ENCODE measurements at regions not wholly inside any gene's neighbourhood (a gene's known extent, or its start where the extent isn't known, plus 50 kb on each side); places are given as distances from the start of the nearest gene placed in this dataset.

DNA sequence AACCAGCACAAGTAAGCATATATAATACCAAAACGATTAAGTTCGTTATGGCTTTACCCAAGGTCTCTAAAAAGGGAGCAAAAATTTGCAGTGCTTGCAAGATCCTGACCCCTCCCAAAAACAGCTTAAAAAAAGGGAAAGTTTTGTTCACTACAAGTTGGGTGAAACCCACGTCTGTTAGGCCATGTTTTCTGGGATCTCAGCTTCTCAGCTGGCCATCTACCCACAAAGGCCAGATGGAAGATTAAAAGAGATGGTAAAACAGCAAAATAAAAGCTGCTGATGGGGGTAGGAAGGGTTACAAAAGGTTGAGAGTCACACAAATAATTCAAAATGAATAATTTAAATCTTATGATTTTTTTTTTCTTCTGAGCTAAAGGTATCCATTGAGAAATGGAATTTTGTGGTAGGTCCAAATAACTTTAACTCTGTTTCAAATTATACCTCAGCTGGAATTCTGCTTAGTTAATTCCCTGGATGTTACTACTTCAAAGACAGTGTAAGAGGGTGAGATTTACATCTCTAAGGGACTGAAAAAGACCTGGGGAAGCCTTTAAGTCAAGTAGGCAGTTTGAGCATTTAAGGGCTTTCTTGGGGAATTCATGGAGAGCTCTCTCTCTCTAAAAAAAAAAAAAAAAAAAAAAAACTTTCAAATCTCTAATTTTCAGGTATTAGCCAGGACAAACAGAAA is 185.6 kb upstream of the NAV3 start:
- Histone ChIP-seq H3K27ac (ENCODE audit: control insufficient read depth, insufficient read depth) (no peak overlapping the region), H3K9me3 (replicated peaks; ENCODE audit: control insufficient read depth, insufficient read depth, low read length) (no peaks in the 10 kb centered on the region), H3K79me2 (ENCODE audit: control insufficient read depth, insufficient read depth, low read length) (no peaks in the 10 kb centered on the region), H3K9ac (ENCODE audit: control insufficient read depth, insufficient read depth, low read length) (no peak overlapping the region), H3K36me3 (ENCODE audit: control insufficient read depth in 2 of 2, insufficient read depth in 2 of 2, low read length in 1 of 2) (no peaks in the 10 kb centered on the region), H3K4me2 (ENCODE audit: control insufficient read depth, insufficient read depth) (no peak overlapping the region), H2AFZ (ENCODE audit: control insufficient read depth, low read depth, low read length) (no peak overlapping the region), H4K20me1 (ENCODE audit: control insufficient read depth, insufficient read depth) (no peaks in the 10 kb centered on the region), H3K4me1 (ENCODE audit: control insufficient read depth, insufficient read depth, low read length) (no peaks in the 10 kb centered on the region), H3K4me3 (no peak overlapping the region), H3K27me3 (replicated peaks in 1 of 2; ENCODE audit: control insufficient read depth in 2 of 2, insufficient read depth in 2 of 2, low read length in 1 of 2) (no peaks in the 10 kb centered on the region)
- RAD21 ChIA-PET (ENCODE audit: unreplicated experiment), result no interaction called here
- no TSS peak for BruUV-seq (replicated peaks)
- ATAC-seq (no peak), FAIRE-seq (no peak), DNase-seq (ENCODE audit: low read depth, low spot score) (no peak)
- SMC1A ChIA-PET (ENCODE audit: uncharacterized antibody, unreplicated experiment), result interaction anchor here (0.8 kb wide), 1 partner anchor 33 kb away, joined by 3 read pairs; no protein-coding TSS in a partner anchor
- CTCF ChIA-PET, result interaction anchor here (0.7 to 1.1 kb wide), 2 partner anchors 16 to 26 kb away, joined by 3 to 5 read pairs; no protein-coding TSS in a partner anchor
- POLR2A ChIA-PET, result interaction anchor here (0.6 kb wide), 1 partner anchor 23 kb away, joined by 3 read pairs; no protein-coding TSS in a partner anchor
- TF ChIP-seq POU2F2 (IDR thresholded peaks at IDR 0.05; ENCODE audit: borderline replicate concordance, low read depth, low read length), result no peak
- TF ChIP-seq MXI1 (IDR thresholded peaks at IDR 0.05; ENCODE audit: low read depth, low read length), result no peak
- TF ChIP-seq PML (IDR thresholded peaks at IDR 0.05; ENCODE audit: low read length), result no peak
- TF ChIP-seq RAD21 (IDR thresholded peaks at IDR 0.05; ENCODE audit: insufficient read depth, low read depth, low read length), result no peak
- TF ChIP-seq NR2C1 (IDR thresholded peaks at IDR 0.05), result no peak
- no peak for TF ChIP-seq NR2F1 (conservative IDR thresholded peaks at IDR 0.05)
- in situ Hi-C loops (cut with MboI), result no loop called here
- intact Hi-C loops (cut with micrococcal nuclease; ENCODE audit: unreplicated experiment), result no loop called here
- WGBS (ENCODE audit: insufficient coverage, insufficient replicate concordance, low lambda C conversion rate, missing lambda C conversion rate), result 17% methylated on average over 3 of the region's 3 CpGs

DNA sequence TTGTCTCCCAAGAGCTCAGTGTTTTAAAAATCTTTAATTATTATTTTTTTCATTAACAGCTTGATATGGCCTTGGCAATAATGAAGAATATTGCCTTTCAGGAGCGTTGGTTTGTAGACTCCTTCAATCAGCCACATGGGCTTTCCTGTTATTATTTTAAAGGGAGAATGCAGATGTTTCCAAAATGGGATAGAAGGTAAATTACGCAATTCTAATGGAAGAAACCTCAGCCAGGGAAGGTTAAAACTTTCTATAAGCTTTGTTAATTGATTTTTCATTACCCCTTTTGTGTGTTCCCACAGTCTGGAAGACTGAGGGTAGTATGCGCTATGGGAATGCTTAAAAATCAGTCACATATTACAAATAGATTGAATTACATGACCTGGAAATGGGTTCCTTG is 188.4 kb upstream of the NAV3 start:
- H3K9me3 ChIP-seq (replicated peaks; ENCODE audit: control insufficient read depth, insufficient read depth, low read length), result no peaks in the 10 kb centered on the region
- H3K79me2 ChIP-seq (ENCODE audit: control insufficient read depth, insufficient read depth, low read length), result no peaks in the 10 kb centered on the region
- POLR2A ChIA-PET, result no interaction called here
- H3K27me3 ChIP-seq (replicated peaks in 1 of 2; ENCODE audit: control insufficient read depth in 2 of 2, insufficient read depth in 2 of 2, low read length in 1 of 2), result no peaks in the 10 kb centered on the region
- no peaks in the 10 kb centered on the region for H3K4me1 ChIP-seq (ENCODE audit: control insufficient read depth, insufficient read depth, low read length)
- CTCF ChIA-PET, result interaction anchor here (0.7 kb wide), 1 partner anchor 282 kb away, joined by 4 read pairs; no protein-coding TSS in a partner anchor
- SMC1A ChIA-PET (ENCODE audit: uncharacterized antibody, unreplicated experiment), result no interaction called here
- FAIRE-seq (no peak), ATAC-seq (no peak), DNase-seq (ENCODE audit: low read depth, low spot score) (no peak)
- H3K4me3 ChIP-seq, result no peak overlapping the region
- no peak overlapping the region for H3K4me2 ChIP-seq (ENCODE audit: control insufficient read depth, insufficient read depth)
- intact Hi-C loops (cut with micrococcal nuclease; ENCODE audit: unreplicated experiment), result no loop called here
- no peaks in the 10 kb centered on the region for H3K36me3 ChIP-seq (ENCODE audit: control insufficient read depth in 2 of 2, insufficient read depth in 2 of 2, low read length in 1 of 2)
- RAD21 ChIA-PET (ENCODE audit: unreplicated experiment), result no interaction called here
- WGBS (ENCODE audit: insufficient coverage, insufficient replicate concordance, low lambda C conversion rate, missing lambda C conversion rate), result 34% methylated on average over 3 of the region's 3 CpGs
- H3K9ac ChIP-seq (ENCODE audit: control insufficient read depth, insufficient read depth, low read length), result no peak overlapping the region
- no peak overlapping the region for H2AFZ ChIP-seq (ENCODE audit: control insufficient read depth, low read depth, low read length)
- in situ Hi-C loops (cut with MboI), result no loop called here
- BruUV-seq (replicated peaks), result no TSS peak
- H3K27ac ChIP-seq (ENCODE audit: control insufficient read depth, insufficient read depth), result no peak overlapping the region
- H4K20me1 ChIP-seq (ENCODE audit: control insufficient read depth, insufficient read depth), result no peaks in the 10 kb centered on the region
- TF ChIP-seq NR2C1 (IDR thresholded peaks at IDR 0.05), result no peak
- TF ChIP-seq, protein P1, sequence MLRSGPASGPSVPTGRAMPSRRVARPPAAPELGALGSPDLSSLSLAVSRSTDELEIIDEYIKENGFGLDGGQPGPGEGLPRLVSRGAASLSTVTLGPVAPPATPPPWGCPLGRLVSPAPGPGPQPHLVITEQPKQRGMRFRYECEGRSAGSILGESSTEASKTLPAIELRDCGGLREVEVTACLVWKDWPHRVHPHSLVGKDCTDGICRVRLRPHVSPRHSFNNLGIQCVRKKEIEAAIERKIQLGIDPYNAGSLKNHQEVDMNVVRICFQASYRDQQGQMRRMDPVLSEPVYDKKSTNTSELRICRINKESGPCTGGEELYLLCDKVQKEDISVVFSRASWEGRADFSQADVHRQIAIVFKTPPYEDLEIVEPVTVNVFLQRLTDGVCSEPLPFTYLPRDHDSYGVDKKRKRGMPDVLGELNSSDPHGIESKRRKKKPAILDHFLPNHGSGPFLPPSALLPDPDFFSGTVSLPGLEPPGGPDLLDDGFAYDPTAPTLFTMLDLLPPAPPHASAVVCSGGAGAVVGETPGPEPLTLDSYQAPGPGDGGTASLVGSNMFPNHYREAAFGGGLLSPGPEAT (IDR thresholded peaks at IDR 0.05; ENCODE audit: low read depth), result no peak
- no peak for TF ChIP-seq PAX5 (IDR thresholded peaks at IDR 0.05; ENCODE audit: borderline replicate concordance, low read depth, low read length)
- TF ChIP-seq ETV6 (conservative IDR thresholded peaks at IDR 0.05 in 1 of 2, IDR thresholded peaks at IDR 0.05 in 1 of 2; ENCODE audit: borderline replicate concordance in 1 of 2, low read depth in 1 of 2), result no peak
- TF ChIP-seq NBN (IDR thresholded peaks at IDR 0.05), result no peak
- TF ChIP-seq, protein P2, sequence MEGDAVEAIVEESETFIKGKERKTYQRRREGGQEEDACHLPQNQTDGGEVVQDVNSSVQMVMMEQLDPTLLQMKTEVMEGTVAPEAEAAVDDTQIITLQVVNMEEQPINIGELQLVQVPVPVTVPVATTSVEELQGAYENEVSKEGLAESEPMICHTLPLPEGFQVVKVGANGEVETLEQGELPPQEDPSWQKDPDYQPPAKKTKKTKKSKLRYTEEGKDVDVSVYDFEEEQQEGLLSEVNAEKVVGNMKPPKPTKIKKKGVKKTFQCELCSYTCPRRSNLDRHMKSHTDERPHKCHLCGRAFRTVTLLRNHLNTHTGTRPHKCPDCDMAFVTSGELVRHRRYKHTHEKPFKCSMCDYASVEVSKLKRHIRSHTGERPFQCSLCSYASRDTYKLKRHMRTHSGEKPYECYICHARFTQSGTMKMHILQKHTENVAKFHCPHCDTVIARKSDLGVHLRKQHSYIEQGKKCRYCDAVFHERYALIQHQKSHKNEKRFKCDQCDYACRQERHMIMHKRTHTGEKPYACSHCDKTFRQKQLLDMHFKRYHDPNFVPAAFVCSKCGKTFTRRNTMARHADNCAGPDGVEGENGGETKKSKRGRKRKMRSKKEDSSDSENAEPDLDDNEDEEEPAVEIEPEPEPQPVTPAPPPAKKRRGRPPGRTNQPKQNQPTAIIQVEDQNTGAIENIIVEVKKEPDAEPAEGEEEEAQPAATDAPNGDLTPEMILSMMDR (IDR thresholded peaks at IDR 0.05 in 2 of 3, conservative IDR thresholded peaks at IDR 0.05 in 1 of 3; ENCODE audit: control insufficient read depth in 2 of 3, extremely low read depth in 1 of 3, insufficient read depth in 1 of 3, low read depth in 3 of 3, low read length in 3 of 3), result no peak

All from GM12878 (cell line).